ENCODE measurements at regions not wholly inside any gene's neighbourhood (a gene's known extent, or its start where the extent isn't known, plus 50 kb on each side); places are given as distances from the start of the nearest gene placed in this dataset.

DNA sequence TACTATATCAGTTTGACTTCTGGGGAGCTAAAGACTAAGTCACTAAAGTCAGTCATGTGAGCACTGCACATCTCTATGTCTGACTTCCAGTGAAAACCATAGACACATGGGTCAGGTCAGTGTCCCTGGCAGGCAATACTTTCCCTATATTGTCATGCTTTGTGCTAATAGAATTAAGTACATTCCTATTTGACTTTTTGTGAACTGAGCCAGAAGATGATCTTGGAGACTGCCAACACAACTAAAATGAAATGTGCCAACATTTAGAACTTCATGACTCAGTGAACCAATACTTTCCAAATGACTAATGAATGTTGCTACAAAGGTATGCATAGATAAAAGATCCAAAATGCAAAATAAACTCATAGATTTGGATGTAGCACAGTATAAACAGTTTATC is 820.8 kb upstream of the FAM98A start:
- no peak for DNase-seq (ENCODE audit: low read depth in 2 of 2)

- no peak for DNase-seq (ENCODE audit: low read depth in 2 of 2)
These were observed 817.8 kb upstream of the FAM98A start for GRCh38 chr2:34416856-34417255.

DNA sequence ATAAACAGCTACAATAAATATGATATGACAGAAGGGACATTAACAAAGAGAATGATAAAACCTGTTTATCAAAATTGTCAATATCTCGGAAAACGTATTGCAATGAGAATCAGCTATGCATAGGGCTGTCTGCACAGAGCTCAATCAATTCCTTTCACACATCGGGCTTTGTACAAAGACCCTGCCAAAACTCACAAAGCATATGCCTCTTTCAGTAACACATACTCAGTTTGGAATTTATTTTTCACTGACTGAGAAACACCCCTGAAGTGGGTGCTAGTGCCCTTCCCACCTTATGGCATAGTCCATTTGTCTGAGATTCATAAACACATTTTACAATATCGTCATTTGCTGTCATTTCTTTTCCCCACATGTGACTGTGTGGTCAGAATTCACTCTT is 815.8 kb upstream of the FAM98A start:
- DNase-seq (ENCODE audit: low read depth in 2 of 2), result no peak

- DNase-seq (ENCODE audit: low read depth in 2 of 2), result no peak
These were observed 809.0 kb upstream of the FAM98A start for GRCh38 chr2:34408100-34408499.

- DNase-seq (ENCODE audit: low read depth in 2 of 2), result no peak
These were observed 804.4 kb upstream of the FAM98A start for GRCh38 chr2:34403512-34403911.

DNA sequence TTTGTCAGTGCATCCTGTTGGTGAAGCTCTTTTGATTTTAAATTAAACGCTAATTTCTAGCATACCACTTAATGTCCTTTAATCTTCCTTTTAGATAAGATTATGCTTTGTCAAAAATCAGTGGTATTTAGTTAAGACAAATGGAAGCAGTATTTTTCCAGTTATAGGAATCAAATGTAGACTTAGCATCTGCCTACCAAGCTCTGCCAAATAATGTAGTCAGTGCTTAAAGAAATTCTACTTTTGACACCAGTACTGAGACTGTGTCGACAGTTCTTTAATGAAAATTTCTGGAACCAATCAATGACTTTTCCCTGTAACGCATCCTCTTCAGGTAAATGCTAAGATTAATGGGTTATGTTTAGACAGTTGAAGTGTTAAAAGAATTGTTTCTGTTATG is 803.3 kb upstream of the FAM98A start:
- DNase-seq (ENCODE audit: low read depth in 2 of 2), result no peak

DNA sequence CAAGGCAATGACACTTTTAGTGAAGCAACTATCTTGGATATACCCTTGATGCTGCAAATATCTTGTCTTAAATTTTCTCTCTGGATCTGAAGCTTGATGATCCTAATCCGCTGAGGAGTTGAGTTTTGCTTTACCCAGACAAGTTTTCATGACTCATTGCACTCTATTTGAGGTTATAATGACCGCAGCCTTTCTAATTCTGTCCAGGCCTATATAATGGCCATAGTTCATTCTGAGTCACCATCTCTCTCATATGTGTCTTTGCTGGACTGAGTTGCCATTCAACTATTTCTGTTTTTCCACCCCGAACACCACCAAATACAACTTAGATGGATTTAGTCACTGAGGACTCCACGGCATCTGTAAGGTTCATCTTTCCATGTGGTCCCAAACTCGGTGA is 802.1 kb upstream of the FAM98A start:
- DNase-seq (ENCODE audit: low read depth in 2 of 2), result no peak

- DNase-seq (ENCODE audit: low read depth in 2 of 2), result no peak
These were observed 789.3 kb upstream of the FAM98A start for GRCh38 chr2:34388446-34388845.

- DNase-seq (ENCODE audit: low read depth in 2 of 2), result no peak
These were observed 788.4 kb upstream of the FAM98A start for GRCh38 chr2:34387536-34387935.

DNA sequence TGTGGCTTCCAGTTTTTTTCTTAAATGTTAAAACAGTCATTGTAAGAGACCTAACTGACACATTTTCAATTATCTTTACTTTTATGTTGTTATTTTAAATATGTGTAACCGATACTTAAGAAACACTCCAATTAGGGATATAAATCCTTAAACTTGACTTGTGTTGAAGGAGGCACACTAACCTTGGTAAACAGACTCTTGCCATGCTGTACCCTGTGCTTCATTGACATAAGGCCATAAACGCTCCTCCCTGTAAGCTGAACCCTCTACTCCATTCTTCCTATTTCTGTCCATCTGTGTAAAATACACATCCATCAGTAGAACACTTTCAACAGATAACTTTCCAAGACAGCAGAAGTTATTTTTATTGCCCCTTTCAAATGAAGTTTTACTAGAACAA is 780.5 kb upstream of the FAM98A start:
- no peak for DNase-seq (ENCODE audit: low read depth in 2 of 2)

DNA sequence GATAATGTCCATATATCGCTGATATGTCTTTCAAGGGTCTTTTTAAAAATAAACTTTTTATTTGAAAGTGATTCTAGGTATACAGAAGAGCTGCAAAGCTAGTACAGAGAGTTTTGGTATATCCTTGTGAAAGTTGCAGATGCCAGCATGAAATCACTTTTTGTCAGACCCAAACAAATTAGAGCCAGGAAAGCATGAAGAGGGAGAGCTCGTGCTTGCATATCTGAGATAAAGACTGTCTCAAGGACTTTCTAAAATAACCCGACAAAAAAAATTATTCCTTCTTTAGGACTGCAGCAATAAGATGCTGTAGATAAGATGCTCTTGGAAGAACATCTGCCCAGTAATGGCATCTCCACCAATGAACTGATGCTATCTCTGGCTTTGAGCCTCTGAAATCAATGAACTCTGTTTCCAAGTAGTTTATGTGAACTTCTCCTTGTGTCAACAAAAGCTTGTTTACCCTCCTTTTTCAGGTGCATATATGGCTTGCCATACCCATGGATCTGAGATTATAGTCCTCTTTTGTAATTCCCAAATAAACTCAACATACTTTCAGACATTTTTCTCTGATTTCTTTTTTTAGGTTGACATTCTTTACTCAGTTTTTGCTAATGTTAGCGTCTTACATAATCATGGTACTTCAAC is 774.6 kb upstream of the FAM98A start:
- no peak for DNase-seq (ENCODE audit: low read depth in 2 of 2)

GRCh38 chr2:34372967-34373366 is 773.9 kb upstream of the FAM98A start:
- DNase-seq (ENCODE audit: low read depth in 2 of 2), result no peak

DNA sequence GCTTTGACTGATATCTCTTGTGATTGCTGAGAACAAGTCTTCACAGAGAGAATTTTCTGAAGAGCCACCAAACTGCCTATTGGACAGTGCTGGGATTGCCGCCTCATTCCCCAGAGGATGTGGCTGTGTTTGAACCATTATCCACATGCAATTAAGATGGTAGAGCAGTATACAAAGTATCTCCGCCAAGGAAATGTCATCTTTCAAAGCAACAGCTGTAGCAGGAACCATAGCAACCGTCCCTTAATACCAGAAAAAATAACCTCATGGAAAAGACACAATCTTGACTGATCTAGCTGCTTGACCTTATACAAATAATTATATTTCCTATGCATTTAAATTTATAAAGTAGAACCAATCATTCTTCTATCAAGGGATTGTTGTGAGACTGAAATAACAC is 772.6 kb upstream of the FAM98A start:
- DNase-seq (ENCODE audit: low read depth in 2 of 2), result no peak

GRCh38 chr2:34368304-34368703 is 769.2 kb upstream of the FAM98A start:
- no peak for DNase-seq (ENCODE audit: low read depth in 2 of 2)

DNA sequence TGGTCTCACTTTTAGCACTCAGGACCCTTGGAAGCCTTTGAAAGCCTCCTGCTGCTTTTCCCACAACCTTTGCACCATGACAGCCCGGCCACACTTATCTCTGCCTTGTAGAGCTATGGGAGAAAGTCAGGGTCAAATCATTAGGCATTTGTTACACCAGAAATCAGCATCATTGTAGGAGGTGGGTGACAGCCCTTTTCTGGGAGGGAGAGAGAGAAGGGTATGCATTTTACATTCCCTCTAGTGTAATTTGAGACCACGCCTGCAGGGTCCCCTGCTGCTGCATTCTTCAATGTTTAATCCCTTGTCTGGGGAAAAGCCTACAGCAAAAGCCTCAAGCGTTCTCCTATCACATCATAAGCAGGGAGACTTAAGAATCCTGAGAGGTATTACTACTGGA is 766.8 kb upstream of the FAM98A start:
- no peak for DNase-seq (ENCODE audit: low read depth in 2 of 2)

DNA sequence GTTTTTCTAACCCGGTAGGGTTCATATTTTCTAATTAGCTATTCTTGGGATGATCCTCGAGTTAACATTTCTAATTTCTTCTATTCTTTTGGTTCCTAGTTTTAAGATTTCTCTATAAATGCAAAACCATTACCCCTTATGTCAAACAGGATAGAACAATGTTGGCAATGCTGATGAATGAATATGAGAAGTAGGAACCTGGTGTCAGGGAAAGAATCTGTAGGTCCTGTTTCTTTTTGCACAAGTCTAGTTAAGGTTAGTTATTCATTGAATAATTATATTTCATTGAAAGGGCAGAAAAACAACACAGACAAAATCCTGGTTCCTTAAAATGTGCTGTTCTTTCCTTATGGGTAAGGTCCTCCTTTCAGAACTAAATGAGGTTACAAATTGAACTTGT is 766.4 kb upstream of the FAM98A start:
- DNase-seq (ENCODE audit: low read depth in 2 of 2), result no peak

GRCh38 chr2:34353509-34354113 is 754.5 kb upstream of the FAM98A start:
- no peak for DNase-seq (ENCODE audit: low read depth in 2 of 2)

- DNase-seq (ENCODE audit: low read depth in 2 of 2), result no peak
These were observed 750.4 kb upstream of the FAM98A start for GRCh38 chr2:34349527-34349926.

DNA sequence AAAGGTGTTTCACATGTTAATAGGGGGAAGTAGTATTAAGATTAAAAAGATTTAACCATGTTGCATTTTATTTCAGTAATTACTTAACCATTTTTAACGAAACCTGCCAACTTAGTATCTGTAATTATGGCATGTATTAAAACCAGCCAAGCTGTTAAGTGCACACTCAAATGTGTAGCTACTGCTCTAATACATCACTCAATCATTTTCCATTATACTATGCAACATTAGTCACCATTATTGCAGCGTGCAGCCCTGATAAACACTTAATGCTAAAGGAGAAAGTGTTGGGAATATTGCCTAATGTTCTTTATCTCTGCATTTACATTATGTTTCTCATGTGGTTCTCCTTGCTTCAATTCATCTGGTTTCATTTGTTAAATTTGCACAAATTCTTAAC is 745.9 kb upstream of the FAM98A start:
- no peak for DNase-seq (ENCODE audit: low read depth in 2 of 2)

DNA sequence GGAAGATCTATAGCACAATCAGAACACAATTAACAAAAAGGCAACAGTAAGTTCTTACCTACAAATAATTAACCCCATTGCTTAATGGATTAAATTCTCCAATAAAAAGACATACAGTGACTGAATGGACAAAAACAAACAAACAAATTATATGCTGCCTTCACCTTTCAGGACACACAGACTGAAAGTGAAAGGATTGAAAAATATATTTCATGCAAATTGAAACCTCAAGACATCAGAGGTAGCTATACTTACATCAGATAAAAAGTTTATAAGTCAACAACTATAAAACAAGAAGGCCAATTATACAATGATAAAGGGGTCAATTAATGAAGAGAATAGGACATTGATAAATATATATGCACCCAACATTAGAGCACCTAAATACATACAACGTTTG is 741.2 kb upstream of the FAM98A start:
- DNase-seq (ENCODE audit: low read depth in 2 of 2), result no peak

DNA sequence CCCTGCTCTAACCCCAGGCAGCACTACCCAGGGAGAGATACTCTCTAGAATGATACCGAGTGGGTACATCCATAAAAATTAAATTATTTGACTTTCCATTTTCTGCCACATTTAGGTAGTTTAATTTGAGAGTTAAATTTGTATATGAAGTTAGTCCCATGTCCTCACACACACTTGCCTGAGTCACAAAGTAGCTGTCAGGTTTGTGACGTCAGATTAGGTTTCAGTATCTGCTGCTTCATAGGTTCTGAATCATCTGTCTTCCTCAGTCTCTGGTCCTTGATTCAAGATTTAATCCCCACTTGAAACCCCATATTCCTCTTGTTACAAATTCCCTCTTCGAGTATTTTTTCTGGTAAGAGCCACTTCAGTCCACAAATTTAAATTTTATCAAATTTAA is 738.6 kb upstream of the FAM98A start:
- DNase-seq (ENCODE audit: low read depth in 2 of 2), result no peak

GRCh38 chr2:34332813-34333212 is 733.7 kb upstream of the FAM98A start:
- no peak for DNase-seq (ENCODE audit: low read depth in 2 of 2)

DNA sequence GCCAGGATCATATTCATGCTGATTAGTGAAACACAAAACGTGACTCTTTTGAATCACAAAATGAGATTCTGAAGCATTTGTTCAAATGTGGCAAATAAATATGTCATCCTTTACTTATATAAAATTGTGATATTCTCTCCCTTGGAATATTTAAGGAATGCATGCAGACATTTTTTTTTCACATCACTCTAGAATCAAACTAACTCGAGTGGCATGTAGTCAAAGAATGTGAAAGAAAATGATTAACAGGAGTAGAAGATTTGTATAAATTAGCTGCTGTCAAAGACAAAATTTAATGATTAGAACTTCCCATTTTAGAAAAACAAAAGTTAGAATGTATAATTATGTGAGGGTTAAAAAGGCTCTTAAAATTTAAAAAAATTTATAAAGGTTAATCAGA is 721.0 kb upstream of the FAM98A start:
- no peak for DNase-seq (ENCODE audit: low read depth in 2 of 2)

DNA sequence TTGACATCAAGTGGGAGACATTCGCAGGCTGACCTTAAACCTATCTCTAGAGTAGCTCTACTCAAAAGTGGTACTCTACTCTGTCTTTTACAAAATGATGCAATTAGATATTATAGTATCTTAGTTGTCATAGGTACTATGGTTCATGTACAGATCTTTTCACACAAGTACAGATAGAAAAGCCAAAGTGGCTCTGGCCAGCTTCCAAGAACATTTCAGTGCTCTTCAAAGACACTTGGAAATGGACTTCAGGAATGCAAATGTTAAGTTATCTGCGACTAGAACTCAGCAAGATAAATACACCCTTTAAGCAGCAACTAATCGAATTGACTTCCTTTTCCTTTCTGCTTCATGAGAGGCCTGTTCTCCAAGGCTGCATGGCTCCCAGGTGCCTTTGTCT is 718.7 kb upstream of the FAM98A start:
- DNase-seq (ENCODE audit: low read depth in 2 of 2), result no peak

All from stimulated activated CD8-positive, alpha-beta memory T cell treated with anti-CD3 and anti-CD28 coated beads, Interleukin-2, amount 100 ng/mL, for 1 hour (primary cell).